Epithelial cell of proximal tubule (primary cell): ENCODE measurements at regions not wholly inside any gene's neighbourhood (a gene's known extent, or its start where the extent isn't known, plus 50 kb on each side); places are given as distances from the start of the nearest gene placed in this dataset.

Experiments used
- DNase-seq: peaks from one replicate; pipeline ENCODE4 v3.0.0-alpha.2; 2011; ENCODE audit warnings: low read depth
- H3K4me3 ChIP-seq: 2 replicates; pipeline ENCODE4 v1.5.1; 2011; ENCODE audit warnings: low read depth, mild to moderate bottlenecking, low read length
- CTCF ChIP-seq: conservative IDR thresholded peaks from 2 replicates; pipeline ENCODE4 v1.5.1; 2012; ENCODE audit warnings: low read depth, mild to moderate bottlenecking, low read length

- no peak for DNase-seq
- H3K4me3 ChIP-seq, result no peak overlapping the region
These were observed 77.9 kb downstream of the TNFAIP3 start for GRCh38 chr6:137944793-137945498.

GRCh38 chr6:137949686-137950390 is 82.8 kb downstream of the TNFAIP3 start:
- H3K4me3 ChIP-seq, result no peak overlapping the region
- TF ChIP-seq CTCF, result no peak

More at GRCh38 chr6:137944793-137945498, 77.9 kb downstream of the TNFAIP3 start:
- peak; percentile 89 for TF ChIP-seq CTCF

GRCh38 chr6:137950581-137950980 is 83.5 kb downstream of the TNFAIP3 start:
- no peak for TF ChIP-seq CTCF
- H3K4me3 ChIP-seq, result no peak overlapping the region
- no peak for DNase-seq

More at GRCh38 chr6:137949686-137950390, 82.8 kb downstream of the TNFAIP3 start:
- no peak for DNase-seq

- no peak for DNase-seq
- H3K4me3 ChIP-seq, result no peak overlapping the region
- TF ChIP-seq CTCF, result peak; percentile 17
These were observed 84.1 kb downstream of the TNFAIP3 start for GRCh38 chr6:137951064-137951597.

- DNase-seq, result no peak
- no peak overlapping the region for H3K4me3 ChIP-seq
- no peak for TF ChIP-seq CTCF
These were observed 85.2 kb downstream of the TNFAIP3 start for GRCh38 chr6:137952247-137952646.

GRCh38 chr6:137953761-137954160 is 86.7 kb downstream of the TNFAIP3 start:
- no peak for DNase-seq
- TF ChIP-seq CTCF, result no peak
- no peak overlapping the region for H3K4me3 ChIP-seq
